Body of pancreas (tissue), 4 donors: ENCODE measurements at regions not wholly inside any gene's neighbourhood (a gene's known extent, or its start where the extent isn't known, plus 50 kb on each side); places are given as distances from the start of the nearest gene placed in this dataset.
"Not testable (repeated sequence)": the region's sequence is repeated elsewhere in the genome, so short reads cannot be mapped to it uniquely, and the experiment has no call there.

Experiments used
- ATAC-seq: fragments of 150-250 bp; one replicate; pipeline ENCODE4 v1.9.1; 2016
- DNase-seq, 4 donors: peaks; one replicate each; pipeline ENCODE4 v3.0.0-alpha.2; 2019
- H3K27ac ChIP-seq, 4 donors: fragments of 200-600 bp; sonication (generic); 1 replicate in 3 of 4; 2 replicates in 1 of 4; pipeline versions ENCODE4 v1.5.1 to v1.6.1; 2016 to 2019; ENCODE audit warnings: mild to moderate bottlenecking in 1 of 4, mixed read lengths in 1 of 4, moderate library complexity in 1 of 4
- H3K27me3 ChIP-seq, 2 donors: fragments of 200-600 bp; sonication (generic); one replicate each; pipeline ENCODE4 v1.6.0; 2016; ENCODE audit warnings: mild to moderate bottlenecking in 1 of 2
- H3K36me3 ChIP-seq, 2 donors: fragments of 200-600 bp; sonication (generic); replicated peaks in 1 of 2; 2 replicates each; pipeline ENCODE4 v1.5.1; 2016; ENCODE audit warnings: low read depth in 2 of 2; ENCODE audit not compliant: insufficient read depth in 1 of 2
- H3K4me1 ChIP-seq: fragments of 200-600 bp; sonication (generic); one replicate; pipeline ENCODE4 v1.6.0; 2016
- H3K4me3 ChIP-seq, 2 donors: fragments of 200-600 bp; sonication (generic); 1 replicate in 1 of 2; 2 replicates in 1 of 2; pipeline ENCODE4 v1.5.1; 2016 to 2019
- H3K9me3 ChIP-seq, 3 donors: fragments of 200-600 bp; sonication (generic); 1 replicate in 2 of 3; 2 replicates in 1 of 3; pipeline ENCODE4 v1.5.1; 2016
- POLR2A ChIP-seq, 3 donors: fragments of 450-650 bp; IDR thresholded peaks; one replicate each; pipeline ENCODE4 v1.6.1; 2016; ENCODE audit warnings: antibody characterized with exemption in 3 of 3, mild to moderate bottlenecking in 2 of 3
- whole genome bisulfite sequencing, 2 donors: methylation state at CpG; one replicate each; pipeline ENCODE4 v1.1.5; 2017; 5-methylcytosine and 5-hydroxymethylcytosine counted together
- intact Hi-C: fragments of 100-400 bp; cut with DNase I; formaldehyde crosslinking; loops from one replicate; pipeline ENCODE4 v1.15.1; 2023
- TF ChIP-seq, protein P1 (sequence below), 7 experiments: fragments of 450-650 bp in 4 of 7; fragments of 200-600 bp in 3 of 7; sonication (generic) in 3 of 7; IDR thresholded peaks; one replicate each; pipeline ENCODE4 v1.5.1; 2016 to 2019; ENCODE audit warnings: antibody characterized with exemption in 7 of 7

DNA sequence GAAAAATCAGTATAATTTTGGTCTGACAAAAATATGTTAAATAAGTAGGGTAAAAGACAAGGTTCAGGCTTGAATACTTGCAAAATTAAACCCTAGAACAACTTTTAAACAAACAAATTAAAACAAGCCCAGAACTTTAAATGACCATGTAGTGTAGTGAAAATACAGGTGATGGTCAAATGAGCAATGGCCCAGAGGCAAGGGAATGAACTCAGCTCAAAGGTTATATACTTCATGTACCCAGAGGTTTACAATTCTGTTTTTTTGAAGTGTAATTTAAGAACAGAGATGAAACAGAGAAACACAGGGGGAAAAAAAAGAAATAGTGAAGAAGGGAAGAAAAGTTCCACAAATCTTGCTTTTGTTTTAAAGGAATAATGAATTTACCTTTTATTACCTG lies 949.2 kb downstream of the TRHDE start:
- no peaks in the 10 kb centered on the region for H3K36me3 ChIP-seq
- intact Hi-C loops = no loop called here
- H3K9me3 ChIP-seq = no peaks in the 10 kb centered on the region
- H3K27ac ChIP-seq = no peak overlapping the region
- H3K4me3 ChIP-seq = no peak overlapping the region
- ATAC-seq (no peak), DNase-seq (no peak)
- TF ChIP-seq POLR2A (IDR thresholded peaks at IDR 0.05) = no peak
- TF ChIP-seq, protein P1, sequence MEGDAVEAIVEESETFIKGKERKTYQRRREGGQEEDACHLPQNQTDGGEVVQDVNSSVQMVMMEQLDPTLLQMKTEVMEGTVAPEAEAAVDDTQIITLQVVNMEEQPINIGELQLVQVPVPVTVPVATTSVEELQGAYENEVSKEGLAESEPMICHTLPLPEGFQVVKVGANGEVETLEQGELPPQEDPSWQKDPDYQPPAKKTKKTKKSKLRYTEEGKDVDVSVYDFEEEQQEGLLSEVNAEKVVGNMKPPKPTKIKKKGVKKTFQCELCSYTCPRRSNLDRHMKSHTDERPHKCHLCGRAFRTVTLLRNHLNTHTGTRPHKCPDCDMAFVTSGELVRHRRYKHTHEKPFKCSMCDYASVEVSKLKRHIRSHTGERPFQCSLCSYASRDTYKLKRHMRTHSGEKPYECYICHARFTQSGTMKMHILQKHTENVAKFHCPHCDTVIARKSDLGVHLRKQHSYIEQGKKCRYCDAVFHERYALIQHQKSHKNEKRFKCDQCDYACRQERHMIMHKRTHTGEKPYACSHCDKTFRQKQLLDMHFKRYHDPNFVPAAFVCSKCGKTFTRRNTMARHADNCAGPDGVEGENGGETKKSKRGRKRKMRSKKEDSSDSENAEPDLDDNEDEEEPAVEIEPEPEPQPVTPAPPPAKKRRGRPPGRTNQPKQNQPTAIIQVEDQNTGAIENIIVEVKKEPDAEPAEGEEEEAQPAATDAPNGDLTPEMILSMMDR (IDR thresholded peaks at IDR 0.05) = no peak
- H3K27me3 ChIP-seq = no peaks in the 10 kb centered on the region
- H3K4me1 ChIP-seq = no peaks in the 10 kb centered on the region

DNA sequence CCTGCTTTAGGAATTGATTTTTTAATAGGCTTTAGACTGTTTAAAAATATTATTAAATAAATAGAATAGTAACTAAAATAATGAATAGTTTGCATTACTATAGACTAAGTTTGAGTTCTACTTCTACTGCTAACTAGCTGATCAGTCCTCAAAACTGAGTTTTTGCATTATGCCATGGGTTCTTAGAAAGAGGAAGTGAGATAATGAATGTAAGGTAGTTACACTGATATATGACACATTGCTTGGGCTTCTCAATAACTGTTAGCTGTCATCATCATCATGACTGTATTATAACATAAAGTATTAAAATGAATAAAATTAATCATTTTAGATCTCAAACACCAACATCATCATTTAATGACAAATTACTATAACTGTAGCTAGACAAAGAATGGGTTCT lies 949.7 kb downstream of the TRHDE start:
- Histone ChIP-seq H3K4me3 (no peak overlapping the region), H3K4me1 (no peaks in the 10 kb centered on the region), H3K27ac (no peak overlapping the region), H3K36me3 (no peaks in the 10 kb centered on the region), H3K27me3 (no peaks in the 10 kb centered on the region), H3K9me3 (no peaks in the 10 kb centered on the region)
- intact Hi-C loops = no loop called here
- no peak for ATAC-seq
- TF ChIP-seq, protein P1 (IDR thresholded peaks at IDR 0.05) = no peak
- no peak for TF ChIP-seq POLR2A (IDR thresholded peaks at IDR 0.05)
- DNase-seq = no peak

DNA sequence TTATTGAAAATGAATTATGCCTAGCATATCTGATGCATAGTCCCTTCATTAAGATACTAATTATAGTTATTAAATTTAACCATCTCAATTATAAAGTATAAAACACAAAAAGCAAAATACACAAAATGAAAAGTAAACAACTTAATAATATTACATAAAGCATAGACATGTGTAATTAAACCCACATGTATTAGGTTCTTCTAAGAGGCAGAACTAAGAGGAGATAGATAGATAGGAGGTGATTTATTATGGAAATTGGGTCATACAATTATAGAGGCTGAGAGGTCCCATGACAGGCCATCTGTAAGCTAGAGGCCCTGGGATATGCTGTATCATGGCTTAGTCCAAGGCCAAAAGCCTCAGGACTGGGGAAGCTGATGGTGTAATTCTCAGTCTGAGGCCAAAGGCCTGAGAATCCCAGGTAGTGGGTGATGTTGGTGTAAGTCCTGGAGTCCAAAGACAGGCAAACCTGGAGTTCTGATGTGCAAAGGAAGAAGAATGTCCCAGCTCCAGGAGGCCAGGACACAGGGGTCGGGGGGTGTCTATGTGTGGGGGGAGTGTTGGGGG lies 953.3 kb downstream of the TRHDE start:
- Histone ChIP-seq H3K4me1 (no peaks in the 10 kb centered on the region), H3K36me3 (no peaks in the 10 kb centered on the region), H3K9me3 (no peaks in the 10 kb centered on the region), H3K27me3 (no peaks in the 10 kb centered on the region), H3K27ac (no peak overlapping the region), H3K4me3 (no peak overlapping the region)
- 0 to 31% methylated on average over 1 of the region's 1 CpG for WGBS, 2 donors
- intact Hi-C loops = no loop called here
- ATAC-seq (no peak), DNase-seq (no peak)
- no peak for TF ChIP-seq POLR2A (IDR thresholded peaks at IDR 0.05)
- TF ChIP-seq, protein P1 (IDR thresholded peaks at IDR 0.05) = no peak

DNA sequence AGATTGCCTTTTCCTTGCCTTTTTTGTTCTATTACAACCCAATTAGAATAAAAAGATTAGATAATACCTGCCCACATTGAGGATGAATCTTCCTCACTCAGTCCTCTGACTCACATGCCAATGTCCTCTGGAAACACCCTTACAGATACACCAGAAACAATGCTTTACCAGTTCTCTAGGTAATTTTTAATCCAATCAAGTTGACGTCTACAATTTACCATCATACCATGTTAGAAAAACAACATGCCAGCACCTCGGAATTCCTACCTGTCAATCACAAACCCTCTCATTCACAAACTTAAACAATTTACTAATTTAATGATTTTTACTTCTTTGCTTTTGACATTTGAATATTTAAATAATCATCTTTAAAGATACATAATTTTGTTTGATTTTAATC lies 953.8 kb downstream of the TRHDE start:
- DNase-seq = no peak
- no peak for ATAC-seq
- 35 to 39% methylated on average over 2 of the region's 2 CpGs for WGBS, 2 donors

DNA sequence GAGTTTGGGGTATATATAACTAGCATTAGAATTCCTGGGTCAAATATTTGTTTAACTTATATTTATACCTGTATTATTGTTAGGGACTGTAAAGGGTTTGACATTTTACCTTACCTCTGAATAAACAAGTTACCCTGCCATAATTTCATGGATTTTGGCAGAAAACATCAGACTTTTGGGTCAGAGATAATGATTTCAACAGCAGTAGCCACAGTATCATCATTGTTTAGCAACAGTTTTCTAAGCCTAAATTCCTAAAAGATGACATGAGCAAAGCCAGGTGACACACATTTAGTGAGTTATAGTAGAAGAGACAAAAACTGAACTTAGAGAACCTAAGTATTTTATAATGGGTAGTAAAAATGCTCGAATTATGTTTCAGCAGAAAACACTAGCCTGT lies 954.4 kb downstream of the TRHDE start:
- Histone ChIP-seq H3K36me3 (no peaks in the 10 kb centered on the region), H3K4me1 (no peaks in the 10 kb centered on the region), H3K4me3 (no peak overlapping the region), H3K27me3 (no peaks in the 10 kb centered on the region), H3K9me3 (no peaks in the 10 kb centered on the region), H3K27ac (no peak overlapping the region)
- ATAC-seq = no peak
- intact Hi-C loops = no loop called here
- WGBS, 2 donors = 73 to 82% methylated on average over 1 of the region's 1 CpG
- DNase-seq = no peak
- no peak for TF ChIP-seq POLR2A (IDR thresholded peaks at IDR 0.05)
- TF ChIP-seq, protein P1 (IDR thresholded peaks at IDR 0.05) = no peak

More for the DNA sequence above, 953.8 kb downstream of the TRHDE start:
- TF ChIP-seq POLR2A (IDR thresholded peaks at IDR 0.05) = no peak
- TF ChIP-seq, protein P1 (IDR thresholded peaks at IDR 0.05) = no peak
- Histone ChIP-seq H3K27ac (no peak overlapping the region), H3K9me3 (no peaks in the 10 kb centered on the region), H3K36me3 (no peaks in the 10 kb centered on the region), H3K4me1 (no peaks in the 10 kb centered on the region), H3K27me3 (no peaks in the 10 kb centered on the region), H3K4me3 (no peak overlapping the region)
- intact Hi-C loops = no loop called here

DNA sequence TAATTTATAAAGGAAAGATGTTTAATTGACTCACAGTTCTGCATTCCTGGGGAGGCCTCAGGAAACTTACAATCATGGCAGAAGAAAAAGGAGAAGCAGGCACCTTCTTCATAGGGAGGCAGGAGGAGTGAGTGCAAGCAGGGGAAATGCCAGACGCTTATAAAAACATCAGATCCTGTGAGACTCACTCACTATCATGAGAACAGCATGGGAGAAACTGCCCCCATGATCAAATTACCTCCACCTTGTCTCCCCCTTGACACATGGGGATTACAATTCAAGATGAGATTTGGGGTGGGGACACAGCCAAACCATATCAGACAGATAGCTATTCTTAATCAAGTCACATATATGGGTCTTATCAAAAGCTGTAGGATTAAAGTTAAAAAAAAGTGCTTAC lies 956.7 kb downstream of the TRHDE start:
- 64 to 65% methylated on average over 1 of the region's 1 CpG for WGBS, 2 donors
- H3K27ac ChIP-seq, H3K9me3 ChIP-seq, H3K27me3 ChIP-seq, H3K36me3 ChIP-seq, ATAC-seq, H3K4me3 ChIP-seq, intact Hi-C loops, H3K4me1 ChIP-seq, DNase-seq: not testable (repeated sequence)
